ENCODE measurements at regions not wholly inside any gene's neighbourhood (a gene's known extent, or its start where the extent isn't known, plus 50 kb on each side); places are given as distances from the start of the nearest gene placed in this dataset.

DNA sequence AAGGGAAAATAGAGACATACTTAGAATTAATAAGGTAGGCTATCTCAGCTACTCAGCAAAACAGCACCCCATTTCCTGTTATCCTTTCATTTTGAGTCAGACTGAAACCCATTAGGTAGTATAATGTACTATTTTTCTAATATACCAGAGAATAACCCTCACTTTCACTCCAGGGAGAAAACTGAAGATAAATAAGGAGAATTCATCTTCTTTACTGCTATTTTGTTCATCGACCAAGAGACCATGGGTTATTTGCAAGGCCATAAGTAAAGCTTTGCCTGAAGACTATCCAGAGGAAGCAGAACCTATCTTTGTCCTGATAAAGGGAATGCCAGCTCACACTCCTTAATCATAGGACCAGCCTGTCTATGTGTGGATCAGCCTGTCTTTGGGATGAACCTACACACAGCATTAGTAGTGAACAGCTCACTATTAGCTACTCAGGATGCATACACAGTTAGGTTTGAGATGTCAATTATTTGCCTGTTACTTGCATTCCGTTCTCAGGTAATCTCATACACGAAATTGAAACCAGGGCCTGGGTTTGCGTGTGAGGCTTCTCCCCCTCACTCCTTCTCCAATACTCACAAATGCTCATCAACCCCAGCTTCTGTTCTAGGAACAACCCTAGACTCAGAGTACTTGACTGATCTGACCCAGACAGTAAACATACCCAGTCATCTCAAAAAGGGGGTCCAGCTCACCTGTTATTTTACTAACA lies 124.4 kb downstream of the DAD1 start:
- ATAC-seq (no peak), DNase-seq (no peak)
- intact Hi-C loops (cut with DNase I) = loop anchor here in 1 of 2 donors (5.0 kb wide), 1 partner anchor 47 kb away; no protein-coding TSS in a partner anchor

DNA sequence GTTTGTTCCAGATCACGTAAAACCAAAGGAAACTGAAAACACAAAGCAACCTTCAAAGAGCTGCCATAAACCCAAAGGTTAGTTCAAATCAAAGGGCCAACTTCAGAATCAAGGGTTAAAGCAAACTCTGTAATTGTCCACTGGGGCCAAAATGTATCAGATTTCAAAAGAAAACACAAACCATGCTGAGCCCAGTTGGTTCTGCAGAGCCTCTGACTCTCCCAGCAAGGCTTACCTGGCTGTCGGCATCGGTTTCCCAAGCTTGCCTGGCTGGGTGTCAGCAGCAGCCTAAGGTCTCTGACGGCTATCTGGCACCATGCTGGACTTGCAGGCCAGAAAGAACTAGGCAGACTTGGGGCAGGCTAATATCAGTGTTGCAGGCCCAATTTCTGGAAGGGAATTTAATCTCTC lies 125.3 kb downstream of the DAD1 start:
- no peak for DNase-seq
- ATAC-seq = peak in 1 of 2 donors; percentile 53
- intact Hi-C loops (cut with DNase I) = loop anchor here in 1 of 2 donors (5.0 kb wide), 1 partner anchor 46 kb away; no protein-coding TSS in a partner anchor

DNA sequence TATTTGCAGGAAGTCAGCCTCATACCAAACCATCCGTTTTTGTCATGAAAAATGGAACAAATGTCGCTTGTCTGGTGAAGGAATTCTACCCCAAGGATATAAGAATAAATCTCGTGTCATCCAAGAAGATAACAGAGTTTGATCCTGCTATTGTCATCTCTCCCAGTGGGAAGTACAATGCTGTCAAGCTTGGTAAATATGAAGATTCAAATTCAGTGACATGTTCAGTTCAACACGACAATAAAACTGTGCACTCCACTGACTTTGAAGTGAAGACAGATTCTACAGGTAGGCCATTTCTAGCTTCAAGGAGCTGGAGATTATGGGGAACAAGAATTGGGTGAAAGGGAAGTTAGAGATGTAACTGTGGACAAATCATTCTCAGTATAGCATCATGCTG lies 126.1 kb downstream of the DAD1 start:
- intact Hi-C loops (cut with DNase I) = loop anchor here in 1 of 2 donors (5.0 kb wide), 1 partner anchor 46 kb away; no protein-coding TSS in a partner anchor
- DNase-seq = no peak
- no peak for ATAC-seq

DNA sequence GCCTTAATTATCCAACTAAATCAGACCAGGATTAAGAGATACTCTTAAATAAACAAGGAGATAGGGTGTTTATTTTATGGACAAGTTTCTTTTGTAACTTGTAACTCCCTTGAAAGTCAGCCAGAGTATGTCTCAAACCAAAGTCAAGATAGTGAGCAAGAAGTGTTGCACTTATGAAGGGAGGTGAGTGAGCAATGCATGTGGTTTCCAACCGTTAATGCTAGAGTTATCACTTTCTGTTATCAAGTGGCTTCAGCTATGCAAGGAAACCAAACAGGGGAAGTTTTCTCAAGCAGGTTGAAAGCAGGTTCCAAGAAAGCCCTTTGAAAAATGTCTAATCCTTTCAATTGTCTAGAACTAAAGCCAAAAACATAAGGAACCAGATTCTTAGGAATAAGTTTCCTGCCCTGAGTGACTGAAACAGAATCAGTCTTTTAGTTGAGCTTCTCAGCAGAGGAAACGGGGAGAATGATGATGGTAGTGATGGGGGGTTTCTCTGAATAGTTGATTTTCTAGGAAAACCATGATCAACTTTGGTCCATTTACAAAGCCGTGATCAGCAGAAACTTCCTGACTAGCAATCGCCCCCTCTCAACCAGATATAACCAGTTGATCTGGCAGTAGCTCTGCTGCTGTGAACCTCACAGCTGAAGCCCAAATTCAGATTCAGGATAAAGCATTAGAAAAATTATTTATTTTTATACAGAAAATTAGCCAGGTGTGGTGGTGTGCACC lies 128.4 kb downstream of the DAD1 start:
- DNase-seq = no peak
- intact Hi-C loops (cut with DNase I) = loop anchor here in 1 of 2 donors (5.0 kb wide), 1 partner anchor 43 kb away; no protein-coding TSS in a partner anchor
- ATAC-seq = peak in 1 of 2 donors; percentile 54

DNA sequence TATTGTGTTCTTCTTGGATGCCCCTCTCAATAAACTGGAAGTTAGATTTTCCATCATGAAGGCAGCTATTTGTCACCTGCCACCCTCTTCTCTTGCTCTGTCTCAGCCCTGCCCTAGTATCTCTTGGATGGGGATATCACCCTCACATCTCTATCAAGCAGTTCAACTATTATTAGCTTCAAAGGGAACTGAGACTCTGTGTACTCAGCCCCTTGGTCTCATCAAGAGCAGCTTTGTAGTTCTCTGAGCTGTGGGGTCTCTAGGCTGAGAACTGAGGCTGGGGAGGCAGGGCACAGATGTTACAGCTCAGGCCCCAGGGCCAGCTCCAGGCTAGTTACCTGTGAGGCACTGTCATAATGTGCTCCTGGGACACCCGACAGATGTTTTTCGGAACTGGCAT lies 130.3 kb downstream of the DAD1 start:
- intact Hi-C loops (cut with DNase I) = no loop called here
- DNase-seq (no peak), ATAC-seq (no peak)

DNA sequence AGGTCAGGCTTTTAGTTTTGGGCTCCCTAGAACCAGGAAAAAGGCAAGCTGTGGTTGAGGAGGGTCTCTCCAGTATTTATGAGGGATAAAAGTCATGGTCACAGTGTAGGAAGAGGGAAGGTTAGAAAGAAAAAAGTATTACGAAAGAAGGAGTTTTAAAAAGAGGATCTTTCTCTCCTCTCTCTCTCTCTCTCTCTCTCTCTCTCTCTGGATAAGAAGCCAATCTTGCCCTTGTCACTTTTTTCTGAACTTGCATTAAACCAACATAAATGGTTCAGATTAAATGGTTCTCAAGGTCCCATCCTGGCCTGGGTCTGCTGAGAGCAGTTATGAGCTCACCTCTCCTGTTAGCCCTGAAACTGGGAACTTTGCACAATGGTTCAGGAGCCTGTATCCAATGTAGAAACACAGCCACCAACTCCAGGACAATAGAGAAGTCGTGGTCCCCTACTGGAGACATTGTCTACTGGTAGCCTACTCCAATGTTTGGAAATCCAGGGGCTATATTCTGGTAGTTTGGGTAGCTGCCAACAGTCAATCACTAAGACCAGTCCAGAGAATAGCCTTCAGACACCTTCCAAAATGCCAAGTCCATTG lies 131.9 kb downstream of the DAD1 start:
- ATAC-seq = no peak
- no peak for DNase-seq
- intact Hi-C loops (cut with DNase I) = no loop called here

DNA sequence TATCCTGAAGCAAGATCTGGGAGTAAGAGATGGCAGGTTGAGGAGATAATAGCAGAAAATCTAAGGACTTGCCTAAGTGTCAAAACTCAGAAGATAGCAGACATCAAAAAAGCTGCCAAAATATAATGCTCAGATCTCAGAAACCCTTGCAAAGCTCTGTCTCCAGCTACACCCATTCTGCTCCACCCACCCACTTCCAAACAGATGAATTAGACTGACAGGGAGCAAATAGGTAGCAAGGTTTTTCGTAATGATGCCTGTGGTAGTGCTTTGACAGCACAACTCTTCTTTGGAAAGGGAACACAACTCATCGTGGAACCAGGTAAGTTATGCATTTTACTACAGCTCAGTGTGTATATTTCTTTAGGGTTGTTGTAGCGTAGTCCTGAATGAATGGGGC lies 132.6 kb downstream of the DAD1 start:
- intact Hi-C loops (cut with DNase I) = no loop called here
- ATAC-seq = no peak
- DNase-seq = no peak

DNA sequence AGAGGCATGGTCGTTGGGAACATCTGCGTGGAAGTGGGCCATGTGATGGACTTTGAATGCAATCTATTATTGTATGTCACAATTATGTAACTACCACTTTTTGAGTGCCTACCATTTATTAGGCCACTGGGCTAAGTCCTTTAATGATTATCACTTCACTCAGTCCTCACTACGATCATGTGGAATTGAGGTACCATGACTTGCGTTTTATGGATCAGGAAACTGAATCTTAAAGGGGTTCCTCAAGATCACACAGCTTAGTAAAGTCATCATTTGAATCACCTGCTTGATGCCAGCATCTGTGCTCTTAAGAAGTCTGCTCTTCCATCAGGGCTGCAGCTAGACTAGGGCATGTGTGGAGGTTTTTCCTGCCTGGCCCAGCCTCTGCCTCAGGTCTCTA lies 136.7 kb downstream of the DAD1 start:
- intact Hi-C loops (cut with DNase I) = no loop called here
- no peak for DNase-seq
- ATAC-seq = no peak

DNA sequence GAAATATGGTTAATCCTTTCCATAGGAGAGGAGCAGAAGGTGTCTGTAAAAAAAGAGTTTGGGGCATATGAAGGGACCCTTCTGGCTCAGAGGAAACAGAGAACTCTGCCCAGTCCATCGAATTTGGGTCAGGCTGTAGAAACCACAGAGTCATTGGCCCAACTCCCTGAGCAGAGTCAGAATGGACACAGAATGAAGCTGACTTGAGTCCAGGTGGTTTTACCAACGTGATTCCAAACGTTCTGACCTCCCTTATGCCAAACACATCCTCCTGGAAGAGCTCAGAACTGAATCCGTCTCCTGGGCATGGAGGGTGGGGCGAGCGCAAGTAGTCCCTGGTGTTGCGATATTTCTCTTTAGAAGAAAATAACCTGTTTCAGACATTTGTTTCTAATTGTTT lies 138.8 kb downstream of the DAD1 start:
- intact Hi-C loops (cut with DNase I) = no loop called here
- ATAC-seq = no peak
- DNase-seq = no peak

DNA sequence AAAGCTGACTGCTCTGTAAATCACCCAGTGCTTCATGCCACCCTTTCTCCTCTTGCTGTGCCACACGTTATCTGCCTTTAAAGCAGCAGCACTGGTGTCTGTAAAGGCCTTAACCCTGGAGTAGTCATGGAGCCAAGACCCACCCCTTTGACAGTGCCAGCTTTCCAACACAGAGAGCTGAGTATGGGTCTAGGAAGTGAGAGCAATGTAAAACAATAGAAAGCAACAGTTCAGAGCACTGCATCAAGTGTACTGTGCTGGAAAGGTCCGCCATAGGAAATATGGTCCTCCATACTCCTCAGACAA lies 139.5 kb downstream of the DAD1 start:
- DNase-seq (no peak), ATAC-seq (peak; percentile 56 to 80)
- intact Hi-C loops (cut with DNase I) = no loop called here

DNA sequence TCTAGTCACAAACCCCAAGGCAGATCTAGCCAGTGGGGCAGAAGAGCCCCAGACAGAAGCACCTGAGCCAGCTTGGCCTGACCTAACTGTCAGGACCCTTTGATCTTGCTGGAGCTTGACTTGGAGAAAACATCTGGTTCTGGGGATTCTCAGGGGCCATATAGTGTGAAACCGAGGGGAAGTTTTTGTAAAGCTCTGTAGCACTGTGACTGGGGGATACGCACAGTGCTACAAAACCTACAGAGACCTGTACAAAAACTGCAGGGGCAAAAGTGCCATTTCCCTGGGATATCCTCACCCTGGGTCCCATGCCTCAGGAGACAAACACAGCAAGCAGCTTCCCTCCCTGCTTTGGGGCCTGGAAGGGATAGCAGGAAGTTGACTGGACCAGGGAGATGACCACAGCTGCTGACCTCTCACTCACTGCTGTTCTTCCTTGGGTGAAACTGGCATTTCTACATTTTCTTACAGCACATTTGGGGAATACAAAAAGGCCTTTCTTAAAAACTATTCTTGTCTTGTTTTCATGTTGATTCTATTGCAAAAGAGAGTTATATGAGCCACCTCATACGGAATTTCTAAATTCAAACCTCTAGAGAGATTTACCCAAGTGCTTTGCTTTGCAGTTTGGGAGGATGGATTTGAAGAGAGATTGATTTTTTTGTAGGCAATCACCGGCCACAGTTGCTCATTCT lies 140.0 kb downstream of the DAD1 start:
- DNase-seq (peak; percentile 35), ATAC-seq (peak; percentile 65 to 83)
- intact Hi-C loops (cut with DNase I) = no loop called here

DNA sequence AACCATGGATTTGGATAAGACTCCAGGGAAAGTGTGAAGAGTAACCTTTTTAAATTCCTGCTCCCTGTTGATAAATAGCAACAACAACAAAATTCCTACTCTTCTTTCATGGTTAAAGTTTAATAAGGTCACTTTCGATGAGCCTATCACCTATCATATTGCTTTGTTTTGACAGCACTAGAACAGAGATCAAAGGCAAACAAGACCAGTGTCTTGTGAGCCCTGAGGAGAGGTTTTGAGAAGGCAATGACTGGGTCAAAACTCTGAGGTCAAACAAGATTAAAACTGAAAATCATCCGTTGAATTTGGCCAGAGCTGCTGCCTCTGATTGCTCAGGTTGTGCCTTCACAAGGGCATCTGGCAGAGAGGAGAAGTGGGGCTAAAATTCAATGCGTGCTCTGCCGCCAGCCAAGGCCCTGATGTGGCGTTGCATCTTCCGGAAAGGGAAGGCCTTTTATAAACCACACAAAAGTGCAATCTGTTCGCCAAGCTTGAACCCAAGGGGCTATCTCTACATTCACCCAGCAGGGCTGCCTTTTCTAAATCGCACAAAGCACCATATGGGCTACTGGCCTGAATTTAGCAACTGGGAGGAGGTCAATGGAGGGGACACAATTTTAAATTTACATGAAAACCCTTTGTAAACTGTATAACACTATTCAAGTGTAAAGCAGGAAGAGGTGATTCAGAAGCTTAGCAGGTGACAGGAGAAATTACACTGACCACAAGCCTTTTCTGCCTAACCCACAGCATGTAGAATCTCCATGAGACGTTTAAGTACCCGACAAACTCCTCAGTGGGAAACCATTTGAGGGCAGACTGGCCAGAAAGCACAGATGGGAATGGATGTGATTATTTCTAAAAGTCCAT lies 140.8 kb downstream of the DAD1 start:
- intact Hi-C loops (cut with DNase I) = no loop called here
- no peak for DNase-seq
- no peak for ATAC-seq

DNA sequence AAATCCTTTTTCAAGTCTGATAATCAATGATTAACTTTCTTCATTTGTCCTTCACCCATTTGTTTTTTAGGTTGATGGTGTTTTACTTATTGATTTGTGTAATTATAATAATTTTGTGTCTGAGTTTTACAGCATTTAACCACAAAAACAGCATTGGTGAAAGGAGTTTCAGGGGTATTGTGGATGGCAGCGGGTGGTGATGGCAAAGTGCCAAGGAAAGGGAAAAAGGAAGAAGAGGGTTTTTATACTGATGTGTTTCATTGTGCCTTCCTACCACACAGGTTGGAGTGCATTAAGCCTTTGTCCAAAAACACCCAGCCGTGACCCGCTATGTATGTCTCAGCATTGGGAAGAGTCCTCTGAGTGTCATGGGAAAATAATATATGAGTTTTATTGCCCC lies 150.3 kb downstream of the DAD1 start:
- intact Hi-C loops (cut with DNase I) = no loop called here
- ATAC-seq = no peak
- no peak for DNase-seq

DNA sequence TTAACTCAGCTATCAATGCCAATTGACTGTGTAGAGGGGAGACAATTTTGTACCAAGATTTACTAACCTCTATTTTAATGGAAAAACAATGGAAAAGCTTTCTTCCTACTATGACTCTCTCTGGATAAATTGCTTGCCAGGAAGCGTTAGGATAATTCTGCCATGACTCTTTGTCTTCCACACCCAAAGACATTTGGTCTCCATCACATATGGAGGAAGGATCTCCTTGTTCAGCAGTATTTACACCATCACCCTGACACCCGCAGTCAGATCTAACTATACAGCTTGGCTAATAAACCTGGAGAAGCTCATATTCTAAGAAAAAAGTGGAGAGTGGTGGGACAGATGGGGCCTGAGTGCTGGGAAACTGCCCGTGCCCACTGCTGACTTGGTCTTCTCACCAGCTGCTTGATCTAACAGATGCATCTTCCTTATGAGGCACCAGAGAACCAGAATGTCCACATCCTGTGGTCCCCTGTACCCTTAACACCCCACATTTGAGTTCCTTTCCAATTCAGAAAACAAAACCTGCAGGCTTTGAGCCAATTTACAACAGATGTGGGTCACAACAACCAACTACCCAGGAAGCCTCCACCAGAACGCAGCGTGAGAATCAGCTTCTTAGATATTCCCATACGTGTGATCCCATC lies 154.0 kb downstream of the DAD1 start:
- no peak for DNase-seq
- intact Hi-C loops (cut with DNase I) = loop anchor here in 1 of 2 donors (5.0 kb wide), 1 partner anchor 37 kb away; no protein-coding TSS in a partner anchor
- ATAC-seq = no peak

DNA sequence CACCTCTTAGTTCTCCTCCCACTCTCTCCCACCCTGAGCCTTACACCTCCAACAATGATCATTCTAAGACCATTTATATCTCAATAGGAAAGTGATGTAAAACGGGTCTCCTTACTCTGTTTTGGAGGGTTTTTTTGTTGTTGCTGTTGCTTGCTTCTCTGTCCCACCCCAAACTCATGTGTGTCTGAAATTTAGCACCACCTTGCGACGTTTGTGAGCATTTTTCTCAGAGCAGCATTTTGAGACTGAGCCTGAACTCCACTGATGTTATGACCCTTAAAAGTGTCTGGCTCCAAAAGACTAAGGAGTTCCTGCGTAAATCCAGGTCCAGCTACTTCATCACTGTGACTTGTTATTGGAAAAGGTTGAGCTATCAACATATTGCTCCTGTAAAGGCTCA lies 155.0 kb downstream of the DAD1 start:
- intact Hi-C loops (cut with DNase I) = loop anchor here in 1 of 2 donors (5.0 kb wide), 1 partner anchor 38 kb away; no protein-coding TSS in a partner anchor
- ATAC-seq (no peak), DNase-seq (no peak)

DNA sequence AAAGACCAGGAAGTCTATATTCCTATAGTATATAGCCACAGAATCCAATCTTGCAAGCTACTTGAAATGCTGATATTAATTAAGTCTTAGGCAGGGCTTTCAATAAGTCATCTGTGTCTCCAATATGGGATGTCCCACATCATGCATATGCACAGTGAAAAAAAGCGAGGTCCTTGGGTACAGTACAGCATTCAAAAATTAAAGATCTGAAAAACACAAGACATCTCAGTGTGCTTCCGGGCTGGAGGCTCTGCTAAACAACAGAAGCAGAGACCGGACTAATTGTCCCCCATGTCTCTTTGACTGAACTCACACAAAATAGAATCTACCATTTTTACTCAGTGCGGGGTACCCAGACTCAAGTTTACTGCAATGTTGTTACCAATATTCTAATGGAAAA lies 156.0 kb downstream of the DAD1 start:
- intact Hi-C loops (cut with DNase I) = loop anchor here in 1 of 2 donors (5.0 kb wide), 1 partner anchor 39 kb away; no protein-coding TSS in a partner anchor
- ATAC-seq = no peak
- no peak for DNase-seq

DNA sequence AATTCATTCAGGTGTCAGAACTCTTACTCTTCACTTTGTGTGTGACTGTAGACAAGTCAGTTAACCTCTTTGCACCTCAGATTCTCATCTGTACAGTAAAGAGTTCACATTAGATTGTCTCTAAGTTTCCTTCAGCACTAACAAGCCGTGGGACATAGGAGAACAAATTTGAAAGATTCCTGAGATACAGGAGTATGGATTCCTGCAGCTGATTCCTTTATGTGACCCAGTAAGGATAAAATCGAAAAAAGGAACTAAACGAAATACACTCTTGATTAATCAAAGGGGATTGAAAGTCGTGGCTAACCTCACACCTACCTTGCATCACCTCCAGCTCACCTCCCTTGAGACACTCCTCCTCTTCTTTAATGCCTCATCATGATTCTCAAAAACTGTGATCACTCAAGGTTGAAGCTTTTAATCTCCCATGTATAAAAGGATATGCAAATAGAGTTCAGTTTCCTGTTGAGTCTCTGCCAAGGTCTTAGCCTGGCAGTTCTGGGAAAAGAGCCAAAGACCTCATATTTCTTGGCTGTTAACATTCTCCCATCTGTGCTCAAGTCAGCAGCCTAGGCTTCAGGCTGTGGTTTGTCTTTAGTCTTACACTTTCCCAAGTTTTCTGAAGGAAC lies 156.6 kb downstream of the DAD1 start:
- ATAC-seq = peak; percentile 87 to 88
- intact Hi-C loops (cut with DNase I) = loop anchor here in 1 of 2 donors (5.0 kb wide), 1 partner anchor 40 kb away; no protein-coding TSS in a partner anchor
- DNase-seq = no peak
